Activated naive CD4-positive, alpha-beta T cell treated with anti-CD3 and anti-CD28 coated beads, Interleukin-2, amount 50 U/mL, for 16 hours (primary cell): ENCODE measurements at regions not wholly inside any gene's neighbourhood (a gene's known extent, or its start where the extent isn't known, plus 50 kb on each side); places are given as distances from the start of the nearest gene placed in this dataset.

Source experiments
- DNase-seq: peaks from one replicate; pipeline ENCODE4 v3.0.0-alpha.2; 2020

DNA sequence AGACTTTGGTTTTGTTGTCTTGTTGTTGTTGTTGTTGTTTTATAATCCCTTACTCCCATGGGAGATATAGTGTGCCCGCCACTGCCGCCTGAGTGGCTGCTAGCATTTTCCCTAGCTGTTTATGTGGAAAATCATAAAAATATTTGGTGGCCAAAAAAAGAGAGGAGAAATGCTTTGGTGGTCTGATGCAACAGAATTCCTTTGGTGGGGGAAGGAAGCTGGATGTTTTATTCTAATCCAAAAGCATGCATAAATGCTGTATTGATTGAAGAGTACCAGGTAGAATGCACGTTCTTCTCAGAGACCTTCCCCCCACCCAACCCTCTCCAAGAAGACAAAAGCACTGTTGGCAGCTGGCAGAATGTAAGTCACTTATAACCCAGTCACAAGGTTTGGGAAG lies 93.2 kb downstream of the C17orf67 start:
- no peak for DNase-seq
